Activated CD8-positive, alpha-beta memory T cell treated with anti-CD3 and anti-CD28 coated beads for 36 hours (primary cell): ENCODE measurements at regions not wholly inside any gene's neighbourhood (a gene's known extent, or its start where the extent isn't known, plus 50 kb on each side); places are given as distances from the start of the nearest gene placed in this dataset.

Experiments
- CTCF ChIA-PET: fragments of 350-600 bp; sonication (Branson Sonifier 250); formaldehyde crosslinking; loops from one replicate; lab custom pipeline; 2021; ENCODE audit warnings: antibody characterized with exemption; lab: Charles Lee
- POLR2A ChIA-PET: fragments of 350-600 bp; sonication (Branson Sonifier 250); formaldehyde crosslinking; loops from one replicate; lab custom pipeline; 2021; ENCODE audit warnings: antibody characterized with exemption; lab: Charles Lee

DNA sequence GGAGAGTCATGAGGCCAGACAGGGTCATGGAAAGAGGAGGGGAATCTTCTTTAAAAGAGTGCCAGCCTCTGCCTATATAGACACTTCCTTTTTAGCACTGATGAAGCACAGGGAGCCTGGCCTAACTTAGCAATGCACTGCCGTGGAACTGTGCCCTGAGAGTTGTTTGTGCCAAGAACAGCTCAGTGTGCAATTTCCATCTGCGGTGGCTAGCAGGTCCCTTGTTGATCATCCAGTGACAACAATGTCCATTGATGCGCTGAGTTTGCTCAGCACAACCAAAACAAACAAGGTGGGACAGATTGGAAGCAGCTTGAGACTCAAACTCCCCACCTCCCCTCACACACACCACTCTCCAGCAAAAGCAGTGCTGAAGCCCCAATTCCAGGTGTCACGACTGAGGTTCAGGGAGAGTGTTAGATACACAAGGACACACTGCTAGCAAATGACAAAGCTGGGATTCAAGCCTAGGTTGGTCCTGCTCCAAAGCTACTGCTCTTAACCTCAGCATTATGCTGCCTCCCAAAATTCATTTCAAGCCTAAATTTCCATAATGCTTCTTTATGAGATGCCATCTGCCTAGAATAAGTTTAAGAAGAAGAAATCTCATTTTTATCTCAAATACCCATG lies 316.6 kb upstream of the UBE2E2 start:
- POLR2A ChIA-PET, result no interaction called here
- CTCF ChIA-PET, result no interaction called here

DNA sequence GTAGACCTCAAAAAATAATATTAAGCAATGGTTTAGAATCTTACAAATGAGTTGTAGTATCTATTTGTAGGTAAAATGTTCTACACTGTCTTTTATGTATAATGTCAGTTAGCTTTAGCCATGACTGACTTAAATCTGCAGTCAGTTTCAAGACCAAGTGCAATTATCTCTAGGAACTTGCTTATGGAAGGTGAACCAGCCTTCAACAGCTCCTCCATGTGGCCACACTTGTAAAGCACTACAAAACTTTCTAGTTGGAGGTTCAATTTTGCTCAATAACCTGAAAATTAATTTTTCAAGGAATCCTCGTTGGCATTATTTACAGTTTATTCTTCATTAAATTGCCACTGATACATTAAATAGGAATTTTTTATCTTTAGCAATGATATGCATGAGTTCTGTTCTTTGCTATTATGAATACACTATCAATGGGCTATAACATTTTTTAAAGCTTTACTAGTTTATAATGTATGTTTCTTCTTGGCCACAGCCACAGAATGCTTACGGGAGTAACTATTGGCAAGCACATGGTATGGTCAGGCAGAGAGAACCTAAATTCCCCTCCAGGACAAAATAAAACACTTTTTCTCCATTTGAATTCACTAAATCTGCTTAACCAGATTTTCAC lies 315.3 kb upstream of the UBE2E2 start:
- ChIA-PET CTCF (no interaction called here), POLR2A (no interaction called here)

DNA sequence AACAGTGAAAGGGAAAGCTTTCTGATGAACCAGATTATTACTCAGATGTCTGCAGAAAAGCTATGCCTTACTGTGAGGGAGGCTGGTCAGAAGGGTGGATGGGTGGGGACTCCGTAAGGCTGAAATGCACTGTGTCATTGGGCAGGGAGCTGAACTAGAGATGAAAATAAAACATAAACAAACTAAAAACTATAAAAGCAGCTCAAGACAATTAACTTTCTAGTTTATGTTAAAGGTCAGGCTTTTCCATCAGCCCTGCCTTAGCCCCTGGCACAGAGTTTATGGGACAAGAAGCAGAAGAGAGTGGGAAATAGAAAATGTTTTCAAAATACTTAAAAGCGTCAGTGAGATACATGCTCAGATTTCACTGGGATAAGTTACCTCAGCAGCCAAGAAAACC lies 310.0 kb upstream of the UBE2E2 start:
- ChIA-PET POLR2A (no interaction called here), CTCF (no interaction called here)

GRCh38 chr3:22893644-22894325 lies 309.3 kb upstream of the UBE2E2 start:
- ChIA-PET POLR2A (no interaction called here), CTCF (no interaction called here)

DNA sequence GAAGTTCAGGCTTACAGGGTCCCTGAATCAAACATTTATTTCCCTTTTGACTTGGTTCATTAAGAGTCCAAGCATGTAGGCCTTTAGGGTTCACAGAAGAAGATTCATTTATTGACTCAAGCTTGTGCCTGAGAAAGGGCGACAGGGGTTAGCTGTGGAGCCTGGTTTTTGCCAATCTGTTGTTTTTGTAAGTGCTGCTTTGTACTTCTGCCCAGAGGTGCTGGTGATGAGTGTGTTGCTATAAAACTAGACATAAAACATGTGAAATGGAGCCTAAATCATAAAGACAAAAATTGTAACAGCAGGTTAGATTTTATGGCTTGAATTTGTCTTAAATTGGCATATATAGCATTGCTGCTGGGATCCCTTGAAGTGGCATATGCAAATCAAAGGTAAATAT lies 308.3 kb upstream of the UBE2E2 start:
- ChIA-PET CTCF (no interaction called here), POLR2A (no interaction called here)

DNA sequence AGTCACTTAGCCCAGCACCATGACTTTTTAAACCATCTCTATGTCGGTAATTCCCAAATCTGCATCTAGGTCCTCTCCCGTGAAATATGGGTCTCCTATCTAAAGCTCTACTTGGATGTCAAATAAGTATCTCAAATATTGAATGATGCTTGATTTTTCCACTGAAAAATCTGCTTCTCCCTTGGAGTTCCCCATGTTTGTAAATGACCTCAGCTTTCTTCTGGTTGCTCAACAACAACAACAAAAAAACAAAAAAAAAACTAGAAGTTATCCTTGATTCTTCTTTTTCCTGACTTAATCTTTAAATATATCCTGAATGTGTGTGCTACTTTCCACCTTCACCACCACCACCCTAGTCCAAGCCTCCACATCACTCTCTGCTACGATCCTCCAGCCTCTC lies 307.5 kb upstream of the UBE2E2 start:
- ChIA-PET CTCF (no interaction called here), POLR2A (no interaction called here)

DNA sequence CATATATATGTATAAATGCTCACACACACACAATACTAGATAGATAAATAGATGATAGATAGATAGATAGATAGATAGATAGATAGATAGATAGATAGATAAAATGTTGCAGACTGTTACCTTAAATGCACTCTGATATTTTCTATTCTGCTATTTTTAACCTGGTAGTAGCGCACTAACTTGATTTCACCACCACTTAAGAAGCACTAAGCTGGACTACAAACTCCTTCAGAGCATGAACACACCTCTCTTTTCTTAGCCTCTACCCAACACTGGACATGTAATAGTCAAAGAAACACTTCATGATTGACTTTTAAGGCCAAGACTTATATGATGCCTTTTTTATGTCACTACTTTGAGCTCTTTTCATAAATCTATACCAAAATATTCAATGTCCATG lies 304.6 kb upstream of the UBE2E2 start:
- POLR2A ChIA-PET, result no interaction called here
- CTCF ChIA-PET, result no interaction called here

DNA sequence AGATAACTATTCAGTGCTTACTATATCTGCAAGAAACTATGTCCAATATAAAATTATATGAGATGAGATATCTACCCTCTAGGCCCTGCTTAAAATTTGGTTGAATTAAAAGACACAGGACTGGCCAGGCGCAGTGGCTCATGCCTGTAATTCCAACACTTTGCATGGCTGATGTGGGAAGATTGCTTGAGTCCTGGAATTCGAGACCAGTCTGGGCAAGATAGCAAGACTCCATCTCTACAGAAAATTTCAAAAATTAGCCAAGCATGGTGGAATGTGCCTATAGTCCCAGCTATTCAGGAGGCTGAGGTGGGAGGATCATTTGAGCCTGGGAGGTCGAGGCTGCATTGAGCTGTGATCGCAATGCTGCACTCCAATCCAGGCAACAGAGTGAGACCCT lies 303.7 kb upstream of the UBE2E2 start:
- ChIA-PET POLR2A (no interaction called here), CTCF (no interaction called here)

DNA sequence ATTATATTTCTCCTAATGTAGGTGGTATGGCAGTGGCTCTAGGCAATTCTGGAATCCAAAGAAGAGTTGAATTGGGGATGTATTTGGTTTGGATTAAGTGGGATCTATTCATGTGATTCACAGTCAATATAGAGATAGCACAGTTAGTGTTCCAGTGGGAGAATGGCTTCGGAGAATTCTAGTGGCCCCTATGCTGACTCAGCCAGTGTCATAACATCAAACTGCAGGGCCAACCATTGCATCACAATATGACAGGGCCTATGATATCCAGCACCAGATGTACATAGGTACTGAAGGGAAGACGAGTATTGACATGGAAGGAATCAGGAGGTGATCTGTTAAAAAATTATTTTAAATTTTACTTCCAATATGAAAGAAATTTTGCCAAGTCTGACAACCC lies 302.8 kb upstream of the UBE2E2 start:
- POLR2A ChIA-PET, result no interaction called here
- CTCF ChIA-PET, result no interaction called here

DNA sequence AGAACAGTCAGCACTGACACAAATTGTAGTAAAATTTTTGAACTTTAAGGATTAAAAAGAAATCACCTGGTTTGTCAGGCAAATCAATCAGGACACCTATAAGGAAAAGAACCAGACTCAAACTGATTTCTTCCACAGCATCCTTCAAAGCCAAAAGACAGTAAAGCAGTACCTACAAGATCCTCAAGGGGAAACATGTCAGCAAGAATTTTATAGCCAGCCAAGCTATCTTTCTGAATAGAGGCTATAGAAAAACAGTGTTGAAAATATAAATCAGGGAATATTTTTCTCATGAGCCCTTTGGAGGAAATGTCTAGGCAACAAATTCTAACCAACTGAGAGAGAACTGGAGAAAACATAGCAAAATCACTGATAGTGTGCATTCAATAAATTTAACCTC lies 301.4 kb upstream of the UBE2E2 start:
- POLR2A ChIA-PET, result no interaction called here
- CTCF ChIA-PET, result no interaction called here

- ChIA-PET CTCF (no interaction called here), POLR2A (no interaction called here)
Measured at GRCh38 chr3:22907161-22907780, 295.9 kb upstream of the UBE2E2 start.

GRCh38 chr3:22907796-22908195 lies 295.3 kb upstream of the UBE2E2 start:
- ChIA-PET POLR2A (no interaction called here), CTCF (no interaction called here)

DNA sequence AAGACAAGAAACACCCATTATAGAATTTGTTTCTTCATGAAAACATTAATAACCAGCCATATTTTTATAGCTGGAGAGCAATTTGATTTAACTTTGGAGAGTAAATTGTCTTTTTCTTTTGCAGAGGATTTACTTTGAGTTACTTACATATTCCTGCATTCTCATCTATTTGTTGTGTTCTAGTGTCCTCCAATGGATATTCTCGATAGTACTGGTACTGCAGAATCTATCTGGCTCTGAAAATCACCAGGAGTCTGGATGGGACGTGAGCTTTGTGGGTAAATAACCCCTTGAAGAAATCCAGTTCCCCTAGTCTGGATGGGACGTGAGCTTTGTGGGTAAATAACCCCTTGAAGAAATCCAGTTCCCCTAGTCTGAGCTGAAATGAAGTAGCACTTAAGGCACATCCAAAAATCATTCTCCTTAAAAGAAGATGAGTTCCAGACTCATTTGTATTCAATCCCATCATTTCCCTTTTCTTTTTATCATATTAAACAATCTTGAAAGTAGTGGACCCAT lies 294.1 kb upstream of the UBE2E2 start:
- ChIA-PET CTCF (no interaction called here), POLR2A (no interaction called here)

- POLR2A ChIA-PET, result no interaction called here
- CTCF ChIA-PET, result no interaction called here
Measured at GRCh38 chr3:22916933-22917332, 286.2 kb upstream of the UBE2E2 start.

DNA sequence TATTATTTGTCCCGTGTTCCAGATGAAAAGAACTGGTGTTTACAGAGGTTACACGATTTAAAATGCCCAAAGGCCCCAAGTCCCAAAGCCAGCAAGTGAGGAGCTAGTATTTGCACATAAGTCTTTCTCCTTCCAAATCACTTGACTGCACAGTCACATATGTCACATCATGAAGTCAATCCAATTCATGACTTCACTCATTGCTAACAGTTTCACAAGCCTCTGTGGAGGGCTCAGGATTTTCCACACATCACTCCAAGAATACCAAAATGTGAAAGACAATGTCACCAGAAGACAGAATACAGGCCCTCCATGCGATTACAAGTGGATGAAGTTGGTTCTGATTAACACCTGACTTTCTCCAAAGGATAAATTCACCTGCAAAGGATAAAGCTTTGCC lies 283.1 kb upstream of the UBE2E2 start:
- POLR2A ChIA-PET, result no interaction called here
- CTCF ChIA-PET, result no interaction called here

DNA sequence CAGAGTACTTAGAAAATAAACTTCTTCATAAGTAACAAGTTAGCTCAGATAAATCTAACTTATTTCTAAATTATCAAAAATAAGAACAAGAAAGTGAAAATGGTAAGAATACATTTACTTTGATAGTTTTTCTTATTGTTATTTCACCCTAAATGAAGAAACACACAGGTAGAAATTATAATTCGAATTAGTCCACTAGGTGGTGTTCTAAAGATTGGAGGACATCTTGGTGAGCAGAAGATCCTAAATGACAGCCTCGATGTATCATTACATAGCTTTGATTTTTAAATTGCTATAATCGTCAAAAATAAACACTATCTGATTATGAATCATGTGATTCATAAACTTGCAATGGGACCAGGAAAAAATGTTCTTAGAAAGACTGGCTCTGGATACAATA lies 280.8 kb upstream of the UBE2E2 start:
- CTCF ChIA-PET, result no interaction called here
- POLR2A ChIA-PET, result no interaction called here

DNA sequence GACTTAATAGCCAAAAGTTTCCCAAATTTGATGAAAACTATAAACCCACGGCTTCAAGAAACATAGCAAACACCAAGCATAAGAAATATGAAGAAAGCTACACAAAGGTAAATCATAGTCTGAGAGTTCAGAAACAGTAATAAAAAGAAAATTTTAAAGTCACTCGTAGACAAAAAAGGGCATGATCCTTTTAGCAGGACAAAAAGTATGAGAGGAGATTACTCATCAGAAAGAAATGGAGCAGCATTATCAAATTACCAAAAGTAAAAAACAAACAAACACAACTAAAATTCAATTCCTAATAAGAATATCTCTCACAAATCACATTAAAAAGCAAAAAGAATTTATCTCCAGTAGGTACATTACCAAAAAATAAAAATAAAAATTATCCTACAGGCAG lies 279.4 kb upstream of the UBE2E2 start:
- ChIA-PET CTCF (no interaction called here), POLR2A (no interaction called here)

DNA sequence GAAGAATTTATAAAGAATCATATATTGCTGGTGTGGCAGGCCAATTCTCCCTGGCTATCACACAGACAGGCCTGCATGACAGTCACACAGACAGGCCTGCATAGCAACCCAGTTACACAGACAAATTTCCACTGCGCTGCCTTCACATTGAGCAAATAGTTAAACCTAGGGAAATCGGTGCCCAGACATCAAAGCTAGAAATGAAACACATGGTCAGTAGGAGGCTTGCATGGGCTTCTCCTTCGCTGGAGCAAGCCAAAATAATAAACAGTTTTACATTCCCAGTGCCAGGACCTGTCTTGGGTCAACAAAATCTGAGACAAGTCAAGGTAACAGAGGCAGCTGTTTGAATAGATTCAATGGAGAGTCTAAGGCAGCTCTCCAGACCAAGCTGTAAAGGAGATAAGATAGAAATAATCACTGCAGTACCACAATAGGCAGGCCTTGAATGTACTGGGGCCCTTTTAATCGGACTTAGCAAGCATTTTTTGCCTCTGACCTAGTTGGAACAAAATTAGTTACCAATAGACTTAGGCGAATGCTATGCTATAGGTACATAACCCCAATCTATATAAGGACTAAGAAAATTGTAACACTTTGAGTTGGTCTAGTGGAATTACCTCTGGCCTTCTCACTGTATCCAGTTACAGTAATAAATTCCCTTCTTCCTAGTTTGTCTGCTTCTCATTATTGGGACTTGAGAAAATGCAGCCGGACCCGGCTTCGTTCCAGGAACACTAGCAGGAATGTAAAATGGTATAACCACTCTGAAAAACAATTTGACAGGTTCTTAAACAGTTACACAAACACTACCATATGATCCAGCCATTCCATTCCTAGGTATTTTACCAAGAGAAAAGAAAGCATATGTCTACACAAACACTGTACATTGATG lies 274.7 kb upstream of the UBE2E2 start:
- POLR2A ChIA-PET, result no interaction called here
- CTCF ChIA-PET, result no interaction called here

DNA sequence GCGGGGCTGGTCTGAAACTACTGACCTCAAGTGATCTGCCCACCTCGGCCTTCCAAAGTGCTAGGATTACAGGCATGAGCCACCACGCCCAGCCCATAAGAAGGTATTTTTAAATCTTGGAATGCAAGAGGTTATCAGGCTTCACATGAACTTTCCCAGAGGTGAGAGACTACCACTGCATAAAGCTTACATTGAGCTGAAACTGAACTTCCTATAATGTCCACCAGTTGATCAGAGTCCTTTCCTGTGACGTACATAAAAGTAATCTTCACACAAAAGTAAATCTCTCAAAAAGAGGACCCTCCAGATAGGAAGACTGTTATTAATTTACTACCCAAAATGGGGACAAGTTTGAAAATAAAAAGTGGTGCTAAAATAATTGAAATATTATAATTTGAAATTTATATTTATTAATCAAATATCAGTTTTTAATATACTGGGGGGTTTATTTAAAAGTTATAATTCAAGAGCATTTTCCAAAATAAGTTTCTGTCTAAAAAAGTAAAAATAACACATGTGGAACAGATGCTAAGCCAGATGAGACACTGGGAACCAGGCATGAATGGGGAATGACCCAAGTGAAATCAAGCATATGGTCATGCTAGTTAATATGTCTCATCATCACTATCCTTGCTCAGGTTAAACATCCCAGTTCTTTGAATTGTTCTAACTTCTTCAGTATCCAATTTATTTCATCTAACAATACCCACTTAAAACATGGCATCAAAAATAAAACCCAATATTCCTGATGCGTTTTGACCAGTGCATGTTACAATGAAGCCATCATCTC lies 269.9 kb upstream of the UBE2E2 start:
- POLR2A ChIA-PET, result no interaction called here
- CTCF ChIA-PET, result no interaction called here
